Mammary epithelial cell (primary cell): ENCODE measurements at regions not wholly inside any gene's neighbourhood (a gene's known extent, or its start where the extent isn't known, plus 50 kb on each side); places are given as distances from the start of the nearest gene placed in this dataset.

ENCODE experiments used
- CTCF ChIP-seq, 2 donors: IDR thresholded peaks in 1 of 2; conservative IDR thresholded peaks in 1 of 2; 2 replicates each; pipeline ENCODE4 v1.5.1; 2011 to 2012; ENCODE audit warnings: inconsistent platforms in 2 of 2, low read length in 2 of 2, mild to moderate bottlenecking in 2 of 2, control low read depth in 1 of 2, low read depth in 1 of 2; ENCODE audit not compliant: insufficient read depth in 1 of 2; ENCODE audit errors: extremely low read depth in 1 of 2
- EZH2 ChIP-seq: IDR thresholded peaks from 2 replicates; pipeline ENCODE4 v1.6.1; 2012; ENCODE audit warnings: low read length, inconsistent platforms, borderline replicate concordance

DNA sequence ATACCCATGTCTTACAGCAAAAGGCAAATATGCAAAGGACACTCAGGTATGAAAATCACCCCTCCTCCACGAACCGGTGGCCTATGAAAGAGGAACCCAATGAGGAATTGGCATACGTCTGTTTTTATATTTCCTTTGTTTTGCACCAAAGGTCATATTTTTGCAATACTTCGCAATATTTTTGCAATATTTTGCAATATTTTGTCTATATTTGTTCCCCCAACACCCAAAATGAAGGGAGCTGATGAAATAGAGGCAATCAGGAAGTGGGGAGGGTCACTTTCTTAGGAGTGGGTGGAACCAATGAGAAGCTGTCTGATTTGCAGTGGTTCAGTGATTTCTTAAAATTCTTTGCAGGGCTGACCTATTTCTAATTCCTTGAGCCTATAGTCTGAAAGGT, 296.8 kb upstream of the TSHZ2 start:
- TF ChIP-seq CTCF (conservative IDR thresholded peaks at IDR 0.05 in 1 of 2, IDR thresholded peaks at IDR 0.05 in 1 of 2; ENCODE audit: extremely low read depth in 1 of 2, insufficient read depth in 1 of 2, low read depth in 1 of 2, low read length in 2 of 2) = no peak
- TF ChIP-seq EZH2 = no peak
